Activated CD4-positive, alpha-beta memory T cell treated with anti-CD3 and anti-CD28 coated beads for 36 hours (primary cell): ENCODE measurements at regions not wholly inside any gene's neighbourhood (a gene's known extent, or its start where the extent isn't known, plus 50 kb on each side); places are given as distances from the start of the nearest gene placed in this dataset.
"Not testable (repeated sequence)": the region's sequence is repeated elsewhere in the genome, so short reads cannot be mapped to it uniquely, and the experiment has no call there.

Source experiments
- CTCF ChIA-PET: fragments of 350-600 bp; sonication (Branson Sonifier 250); formaldehyde crosslinking; loops from one replicate; lab custom pipeline; 2021; ENCODE audit warnings: antibody characterized with exemption, inconsistent platforms; lab: Charles Lee
- POLR2A ChIA-PET: fragments of 350-600 bp; sonication (Branson Sonifier 250); formaldehyde crosslinking; loops from one replicate; lab custom pipeline; 2021; ENCODE audit warnings: antibody characterized with exemption; lab: Charles Lee
- DNase-seq: peaks from one replicate; pipeline ENCODE4 v3.0.0-alpha.2; 2020
- H3K27ac Mint-ChIP-seq: one replicate; pipeline ENCODE4 v1.8.0; 2021; ENCODE audit warnings: mixed read lengths
- H3K27me3 Mint-ChIP-seq: one replicate; pipeline ENCODE4 v1.8.0; 2021; ENCODE audit warnings: mixed read lengths
- H3K36me3 Mint-ChIP-seq: one replicate; pipeline ENCODE4 v1.8.0; 2021; ENCODE audit warnings: mixed read lengths
- H3K4me1 Mint-ChIP-seq: one replicate; pipeline ENCODE4 v1.8.0; 2021; ENCODE audit warnings: low read depth, mixed read lengths
- H3K4me3 Mint-ChIP-seq: one replicate; pipeline ENCODE4 v1.8.0; 2021; ENCODE audit warnings: mild to moderate bottlenecking, mixed read lengths
- H3K9me3 Mint-ChIP-seq: one replicate; pipeline ENCODE4 v1.8.0; 2021; ENCODE audit warnings: mixed read lengths
- intact Hi-C: fragments of 100-400 bp; cut with micrococcal nuclease; formaldehyde crosslinking; loops from one replicate; pipeline ENCODE4 v1.15.1; 2023

DNA sequence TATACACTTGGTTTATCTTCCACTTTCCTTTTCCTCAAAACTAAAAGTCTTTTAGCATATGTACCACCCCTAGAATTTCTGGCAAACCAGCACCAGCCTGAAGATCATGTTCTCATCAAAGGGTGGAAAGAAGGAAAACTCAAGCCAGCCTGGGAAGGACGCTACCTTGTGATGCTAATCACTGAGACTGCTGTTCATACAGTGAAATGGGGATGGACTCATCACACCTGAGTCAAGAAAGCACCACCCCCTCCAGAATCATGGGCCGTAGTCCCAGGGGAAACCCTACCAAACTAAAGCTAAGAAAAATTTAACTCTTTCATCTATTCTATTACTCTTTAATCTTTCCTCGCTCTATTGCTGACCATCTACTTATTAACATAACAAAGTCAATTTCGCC, 595.9 kb upstream of the AADAT start:
- H3K27me3 Mint-ChIP-seq, H3K4me3 Mint-ChIP-seq, POLR2A ChIA-PET, intact Hi-C loops, DNase-seq, H3K4me1 Mint-ChIP-seq, H3K27ac Mint-ChIP-seq, H3K36me3 Mint-ChIP-seq, CTCF ChIA-PET: not testable (repeated sequence)
- H3K9me3 Mint-ChIP-seq: peaks cover 10% of the 10 kb centered on the region

DNA sequence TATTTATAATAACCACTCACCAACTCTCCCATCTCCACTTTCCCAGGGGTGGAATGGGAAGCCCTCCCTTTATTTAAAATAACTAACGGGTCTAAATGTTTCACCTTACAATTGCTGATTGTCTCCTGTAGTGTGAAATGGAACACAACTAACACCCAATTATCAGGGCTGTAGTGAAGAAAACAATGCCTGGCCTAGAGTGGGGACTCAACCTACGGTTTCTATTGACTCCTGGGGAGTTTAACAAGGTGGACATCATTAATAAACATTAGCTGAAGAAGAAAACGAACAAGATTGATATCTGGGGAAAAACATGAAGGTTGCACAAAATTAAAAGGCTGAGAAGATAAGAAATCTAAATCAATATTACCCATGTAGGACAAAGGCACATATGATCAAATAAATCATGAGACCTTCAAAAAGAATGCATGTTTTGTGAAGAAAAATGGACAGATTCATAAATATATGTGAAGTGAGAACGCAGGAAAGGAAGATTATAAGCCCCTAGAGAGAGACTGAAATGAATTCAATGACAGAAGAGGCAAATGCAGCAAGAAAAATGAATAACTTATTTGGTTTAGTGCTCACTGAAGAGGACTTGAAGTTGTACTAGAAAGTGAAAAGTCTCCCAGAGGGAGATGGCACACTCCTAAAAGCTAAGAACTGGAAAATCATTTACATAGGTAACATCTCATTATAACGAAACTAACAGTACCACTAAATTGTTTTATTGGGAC, 593.0 kb upstream of the AADAT start:
- peaks cover 18% of the 10 kb centered on the region for H3K9me3 Mint-ChIP-seq
- H3K4me1 Mint-ChIP-seq: no peaks in the 10 kb centered on the region
- no peaks in the 10 kb centered on the region for H3K27me3 Mint-ChIP-seq
- intact Hi-C loops: no loop called here
- ChIA-PET POLR2A (no interaction called here), CTCF (no interaction called here)
- H3K27ac Mint-ChIP-seq: no peak overlapping the region
- H3K4me3 Mint-ChIP-seq: no peak overlapping the region
- no peak for DNase-seq
- no peaks in the 10 kb centered on the region for H3K36me3 Mint-ChIP-seq

DNA sequence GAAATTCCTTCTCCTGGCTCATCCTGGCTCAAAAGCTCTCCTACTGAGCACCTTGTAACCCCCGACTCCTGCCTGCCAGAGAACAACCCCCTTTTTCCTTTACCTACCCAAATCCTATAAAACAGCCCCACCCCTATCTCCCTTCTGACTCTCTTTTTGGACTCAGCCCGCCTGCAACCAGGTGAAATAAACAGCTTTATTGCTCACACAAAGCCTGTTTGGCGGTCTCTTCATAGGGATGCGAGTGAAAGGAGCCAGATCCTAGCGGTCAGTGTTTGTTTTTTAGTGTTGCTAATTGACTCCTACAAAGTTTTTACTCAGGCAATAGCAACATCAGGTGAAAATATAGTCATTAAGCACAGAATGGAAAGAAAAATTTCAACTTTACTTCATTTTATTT, 592.3 kb upstream of the AADAT start:
- H3K4me1 Mint-ChIP-seq, intact Hi-C loops, H3K27me3 Mint-ChIP-seq, H3K4me3 Mint-ChIP-seq, H3K36me3 Mint-ChIP-seq, CTCF ChIA-PET, H3K27ac Mint-ChIP-seq, DNase-seq, POLR2A ChIA-PET: not testable (repeated sequence)
- H3K9me3 Mint-ChIP-seq: peaks cover 17% of the 10 kb centered on the region

DNA sequence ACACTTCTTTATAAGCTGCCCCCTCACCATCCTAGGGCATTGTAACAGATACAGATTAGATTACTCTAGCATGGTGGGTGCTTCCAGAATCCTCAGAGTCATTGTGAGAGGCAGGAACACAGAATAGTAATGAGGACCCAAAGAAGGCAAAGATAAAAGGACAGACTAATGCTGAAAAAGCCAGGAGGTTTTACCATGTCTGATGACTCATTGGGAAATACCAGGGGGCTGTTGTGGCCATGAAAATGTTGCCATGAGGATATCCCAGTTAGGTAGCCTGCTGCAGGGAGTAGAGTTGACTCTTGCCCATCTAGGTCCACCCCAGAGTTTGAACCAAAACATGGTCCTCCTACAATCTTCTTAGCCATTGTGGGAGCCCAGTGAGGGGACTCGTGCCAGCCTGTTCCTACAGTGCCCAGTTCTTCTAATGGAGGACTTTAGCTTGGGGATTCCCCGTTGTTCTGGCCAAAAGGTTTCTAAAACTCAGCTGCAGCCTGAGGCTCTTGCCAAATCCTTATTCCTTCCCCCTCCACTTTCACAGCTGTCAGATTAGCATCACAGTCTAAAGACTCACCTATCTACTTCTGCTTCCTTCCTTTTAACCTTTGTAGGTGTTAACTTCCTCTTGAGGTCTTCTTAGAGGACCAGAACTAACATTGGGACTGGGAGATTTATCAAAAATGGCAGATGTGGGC, 586.0 kb upstream of the AADAT start:
- DNase-seq: no peak
- ChIA-PET CTCF (no interaction called here), POLR2A (no interaction called here)
- no peaks in the 10 kb centered on the region for H3K4me1 Mint-ChIP-seq
- H3K9me3 Mint-ChIP-seq: peaks cover 12% of the 10 kb centered on the region
- no peak overlapping the region for H3K4me3 Mint-ChIP-seq
- no peak overlapping the region for H3K27ac Mint-ChIP-seq
- no peaks in the 10 kb centered on the region for H3K36me3 Mint-ChIP-seq
- intact Hi-C loops: no loop called here
- H3K27me3 Mint-ChIP-seq: no peaks in the 10 kb centered on the region

DNA sequence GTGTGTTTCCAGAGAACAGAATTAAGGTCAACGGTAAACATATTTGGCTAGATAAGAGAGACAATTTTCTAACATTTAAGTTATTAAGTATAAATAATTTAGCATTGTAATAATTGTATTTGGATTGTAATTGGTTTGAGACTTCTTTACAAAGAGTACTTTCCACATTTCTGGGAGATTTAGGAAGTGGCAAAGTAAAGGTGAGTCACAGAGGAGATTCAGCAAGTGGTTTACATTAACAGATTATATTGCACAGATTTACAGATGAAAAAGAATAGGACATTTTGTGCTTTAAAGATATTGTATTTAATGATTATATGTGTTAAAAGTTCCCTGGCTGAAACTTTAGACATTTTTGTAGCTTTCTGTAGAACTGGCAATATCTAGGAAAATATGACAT, 584.4 kb upstream of the AADAT start:
- CTCF ChIA-PET: no interaction called here
- Mint-ChIP-seq H3K9me3 (peaks cover 12% of the 10 kb centered on the region), H3K27ac (no peak overlapping the region), H3K4me1 (no peaks in the 10 kb centered on the region), H3K4me3 (no peak overlapping the region), H3K36me3 (no peaks in the 10 kb centered on the region), H3K27me3 (no peaks in the 10 kb centered on the region)
- POLR2A ChIA-PET: no interaction called here
- DNase-seq: no peak
- intact Hi-C loops: no loop called here

DNA sequence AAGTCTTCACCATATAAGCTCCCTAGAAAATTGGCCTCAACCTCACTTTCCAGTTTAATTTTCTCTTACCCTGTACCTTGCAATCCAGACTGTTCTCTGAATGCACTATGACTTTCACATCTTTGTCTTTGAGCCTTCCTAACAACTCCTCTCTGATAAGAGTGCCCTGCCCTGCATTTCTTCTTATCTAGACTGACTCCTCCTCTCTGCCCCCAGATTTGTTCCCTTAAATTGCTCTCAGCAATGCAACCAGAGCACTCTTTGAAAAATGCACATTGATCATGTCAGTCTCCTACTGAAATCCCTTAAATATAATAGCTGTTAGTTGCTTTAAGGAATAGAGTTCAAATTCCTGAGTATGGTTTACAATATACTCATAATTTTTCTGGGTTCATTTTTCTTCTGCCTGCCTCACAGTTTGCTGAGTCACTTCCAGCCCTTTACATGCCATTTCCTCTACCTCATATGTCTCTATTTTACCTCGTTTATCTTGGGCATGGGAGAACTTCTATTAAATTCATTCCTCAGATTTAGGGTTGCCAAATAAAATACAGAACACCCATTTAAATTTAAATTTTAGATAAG, 582.7 kb upstream of the AADAT start:
- intact Hi-C loops: no loop called here
- H3K4me1 Mint-ChIP-seq: no peaks in the 10 kb centered on the region
- no peak overlapping the region for H3K27ac Mint-ChIP-seq
- ChIA-PET CTCF (no interaction called here), POLR2A (no interaction called here)
- H3K9me3 Mint-ChIP-seq: peaks cover 3% of the 10 kb centered on the region
- DNase-seq: no peak
- H3K27me3 Mint-ChIP-seq: no peaks in the 10 kb centered on the region
- H3K4me3 Mint-ChIP-seq: no peak overlapping the region
- no peaks in the 10 kb centered on the region for H3K36me3 Mint-ChIP-seq

DNA sequence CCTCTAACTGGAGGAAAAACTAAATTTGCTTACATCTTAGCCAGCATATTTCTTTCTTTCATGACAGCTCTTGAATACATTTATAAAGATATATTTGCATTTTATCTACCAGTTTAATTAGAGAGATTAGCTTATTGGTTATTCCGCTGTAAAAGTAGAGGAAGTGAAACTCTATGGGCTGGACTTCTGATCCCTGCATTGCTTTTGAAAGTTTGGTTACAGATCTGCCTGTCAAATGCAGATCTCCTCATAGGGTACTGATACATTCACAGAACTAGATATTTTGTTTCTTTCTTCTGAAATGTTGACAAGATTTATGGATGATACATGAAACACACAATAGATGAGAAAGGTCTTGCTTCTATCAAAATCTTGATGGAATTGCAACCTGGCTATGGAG, 581.4 kb upstream of the AADAT start:
- Mint-ChIP-seq H3K27me3 (no peaks in the 10 kb centered on the region), H3K9me3 (peaks cover under 1% of the 10 kb centered on the region), H3K4me1 (no peaks in the 10 kb centered on the region), H3K4me3 (no peak overlapping the region), H3K36me3 (no peaks in the 10 kb centered on the region), H3K27ac (no peak overlapping the region)
- POLR2A ChIA-PET: no interaction called here
- no peak for DNase-seq
- intact Hi-C loops: no loop called here
- CTCF ChIA-PET: no interaction called here

DNA sequence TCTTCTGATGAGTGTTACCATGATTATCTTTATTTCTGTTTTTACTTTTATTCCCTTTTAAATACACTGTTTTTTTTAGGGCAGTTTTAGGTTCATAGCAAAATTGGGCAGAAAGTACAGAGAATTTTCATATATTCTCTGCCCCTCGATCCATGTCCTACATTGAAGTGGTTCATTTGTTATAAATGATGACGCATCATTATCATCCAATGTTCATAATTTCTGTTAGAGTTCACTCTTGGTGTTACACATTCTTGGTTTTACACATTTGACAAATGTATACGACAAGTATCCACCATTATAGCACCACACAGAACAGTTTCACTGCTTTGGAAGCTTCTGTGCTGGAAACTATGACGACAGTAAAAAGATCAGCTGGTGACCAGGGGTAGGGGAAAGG, 578.1 kb upstream of the AADAT start:
- ChIA-PET POLR2A (no interaction called here), CTCF (no interaction called here)
- no peaks in the 10 kb centered on the region for H3K36me3 Mint-ChIP-seq
- no peaks in the 10 kb centered on the region for H3K27me3 Mint-ChIP-seq
- H3K4me1 Mint-ChIP-seq: no peaks in the 10 kb centered on the region
- no peaks in the 10 kb centered on the region for H3K9me3 Mint-ChIP-seq
- intact Hi-C loops: no loop called here
- no peak overlapping the region for H3K27ac Mint-ChIP-seq
- no peak for DNase-seq
- no peak overlapping the region for H3K4me3 Mint-ChIP-seq

DNA sequence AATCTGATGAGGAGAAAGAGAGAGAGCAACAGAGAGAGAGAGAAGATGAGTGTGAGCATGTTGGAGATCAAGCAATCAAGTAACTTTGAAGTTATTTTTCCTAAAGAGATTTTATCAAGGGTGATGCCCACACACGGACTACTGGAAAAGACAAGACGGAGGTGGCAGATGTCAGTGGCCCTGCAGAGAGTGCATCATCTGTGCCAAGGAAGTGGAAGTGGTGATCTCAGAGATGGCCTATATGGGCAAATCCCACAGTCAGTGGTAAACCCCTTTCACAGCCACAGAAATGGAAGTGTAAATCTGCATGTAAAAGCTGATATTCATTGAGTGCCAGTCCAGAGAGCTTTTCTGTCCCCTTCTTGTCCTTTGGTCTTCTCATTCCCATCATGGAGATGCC, 577.2 kb upstream of the AADAT start:
- DNase-seq: no peak
- POLR2A ChIA-PET: no interaction called here
- intact Hi-C loops: no loop called here

DNA sequence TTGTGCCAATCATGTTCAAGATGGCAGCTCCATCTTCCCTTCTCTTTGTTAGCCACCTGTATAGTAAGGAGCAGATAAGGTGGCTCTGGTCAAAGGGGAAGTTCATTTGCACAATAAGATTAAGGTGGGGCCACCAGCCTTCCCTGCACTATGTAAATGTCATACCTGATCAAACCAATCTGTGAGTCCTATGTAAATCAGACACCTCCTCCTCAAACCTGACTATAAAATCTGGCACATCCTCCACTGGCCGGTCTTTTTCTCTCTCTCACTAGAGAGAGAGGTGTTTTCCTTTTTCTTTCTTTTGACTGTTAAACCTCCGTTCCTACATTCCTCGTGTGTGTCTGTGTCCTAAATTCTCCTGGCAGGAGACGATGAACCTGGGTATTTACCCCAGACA, 572.5 kb upstream of the AADAT start:
- Mint-ChIP-seq H3K27me3 (no peaks in the 10 kb centered on the region), H3K36me3 (no peaks in the 10 kb centered on the region), H3K4me3 (no peak overlapping the region), H3K9me3 (peaks cover 3% of the 10 kb centered on the region), H3K4me1 (no peaks in the 10 kb centered on the region), H3K27ac (no peak overlapping the region)
- intact Hi-C loops: no loop called here
- ChIA-PET POLR2A (no interaction called here), CTCF (no interaction called here)
- DNase-seq: no peak

More for the DNA sequence above, 577.2 kb upstream of the AADAT start:
- H3K4me3 Mint-ChIP-seq: no peak overlapping the region
- no peaks in the 10 kb centered on the region for H3K36me3 Mint-ChIP-seq
- H3K27ac Mint-ChIP-seq: no peak overlapping the region
- H3K27me3 Mint-ChIP-seq: no peaks in the 10 kb centered on the region
- CTCF ChIA-PET: no interaction called here
- no peaks in the 10 kb centered on the region for H3K9me3 Mint-ChIP-seq
- H3K4me1 Mint-ChIP-seq: no peaks in the 10 kb centered on the region

DNA sequence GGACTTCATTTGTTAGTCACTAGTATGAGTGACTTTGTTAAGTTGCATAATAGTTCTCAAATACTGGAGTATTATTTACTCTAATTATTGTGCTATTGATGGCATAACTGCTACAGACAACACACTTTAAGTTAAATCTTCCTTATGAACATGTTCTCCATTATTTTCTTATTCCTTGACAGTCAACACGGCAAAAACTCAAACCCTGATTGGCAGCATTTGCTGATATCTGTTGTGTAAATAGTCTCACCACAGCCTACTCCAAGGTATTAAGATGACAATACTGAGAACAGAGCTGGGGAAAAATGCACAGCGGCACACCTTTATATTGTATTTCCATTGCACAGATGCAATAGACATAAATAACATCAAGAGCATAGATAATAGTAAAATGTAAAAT, 568.0 kb upstream of the AADAT start:
- H3K27ac Mint-ChIP-seq: no peak overlapping the region
- intact Hi-C loops: no loop called here

DNA sequence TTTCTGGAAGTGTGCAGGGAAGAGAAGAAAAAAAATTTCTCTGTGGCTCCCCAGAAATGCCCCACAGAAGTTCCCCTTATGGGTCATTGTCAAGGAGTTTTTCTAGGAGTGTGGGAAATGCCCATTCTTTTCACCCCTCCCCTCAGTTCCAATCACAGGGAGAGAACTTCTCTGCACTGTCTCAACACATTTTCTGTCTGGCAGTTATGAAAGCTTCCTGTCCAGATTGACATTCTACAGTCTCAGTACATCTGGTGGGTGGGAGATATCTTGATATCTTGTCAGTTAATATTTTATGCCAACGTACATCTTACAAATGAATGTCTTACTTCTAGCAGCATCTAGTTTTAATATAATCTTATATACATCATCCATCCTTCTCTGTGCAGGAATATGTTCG, 566.8 kb upstream of the AADAT start:
- Mint-ChIP-seq H3K27me3 (no peaks in the 10 kb centered on the region), H3K4me3 (no peak overlapping the region), H3K27ac (no peak overlapping the region), H3K36me3 (no peaks in the 10 kb centered on the region), H3K9me3 (peaks cover 6% of the 10 kb centered on the region), H3K4me1 (no peaks in the 10 kb centered on the region)
- POLR2A ChIA-PET: no interaction called here
- CTCF ChIA-PET: no interaction called here
- no peak for DNase-seq
- intact Hi-C loops: no loop called here

More for the DNA sequence above, 568.0 kb upstream of the AADAT start:
- no peaks in the 10 kb centered on the region for H3K36me3 Mint-ChIP-seq
- H3K4me3 Mint-ChIP-seq: no peak overlapping the region
- CTCF ChIA-PET: no interaction called here
- POLR2A ChIA-PET: no interaction called here
- no peaks in the 10 kb centered on the region for H3K4me1 Mint-ChIP-seq
- no peaks in the 10 kb centered on the region for H3K27me3 Mint-ChIP-seq
- no peak for DNase-seq
- H3K9me3 Mint-ChIP-seq: peaks cover 3% of the 10 kb centered on the region

DNA sequence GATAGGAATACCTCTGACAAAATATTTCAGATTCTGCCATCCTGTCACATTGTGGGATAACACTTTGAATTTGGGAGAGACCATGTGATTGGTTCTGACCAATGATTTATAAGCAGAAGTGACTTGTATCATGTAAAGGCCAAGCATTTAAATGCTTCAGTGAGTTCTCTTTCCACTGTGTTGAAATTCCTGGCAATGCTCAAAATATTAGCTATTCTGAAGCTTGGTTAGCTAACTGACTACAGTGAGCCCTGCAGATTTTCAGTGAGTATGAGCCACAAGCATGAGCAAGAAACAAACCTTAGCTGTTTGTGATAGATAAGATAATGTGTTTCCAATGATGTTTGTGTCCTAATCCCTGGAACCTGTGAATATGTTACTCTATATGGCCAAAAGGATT, 562.8 kb upstream of the AADAT start:
- intact Hi-C loops: no loop called here
- Mint-ChIP-seq H3K36me3 (no peaks in the 10 kb centered on the region), H3K9me3 (peaks cover 5% of the 10 kb centered on the region), H3K27ac (no peak overlapping the region), H3K27me3 (no peaks in the 10 kb centered on the region), H3K4me1 (no peaks in the 10 kb centered on the region), H3K4me3 (no peak overlapping the region)
- ChIA-PET CTCF (no interaction called here), POLR2A (no interaction called here)
- no peak for DNase-seq
